WTC11 (cell line): ENCODE measurements at regions not wholly inside any gene's neighbourhood (a gene's known extent, or its start where the extent isn't known, plus 50 kb on each side); places are given as distances from the start of the nearest gene placed in this dataset.

Source experiments
- ATAC-seq: fragments of 200-7000 bp; cut with Tn5 transposase; 2 replicates; pipeline ENCODE4 v1.10.0; 2021; ENCODE audit warnings: mild to moderate bottlenecking, moderate library complexity
- CTCF ChIA-PET: fragments of 300-600 bp; sonication (Branson Sonifier 250); formaldehyde crosslinking; loops from one replicate; lab custom pipeline; 2021; ENCODE audit warnings: antibody characterized with exemption; lab: Charles Lee
- POLR2A ChIA-PET: fragments of 350-600 bp; sonication (Branson Sonifier 250); formaldehyde crosslinking; loops from one replicate; lab custom pipeline; 2021; ENCODE audit warnings: antibody characterized with exemption; lab: Charles Lee
- DNase-seq: peaks from one replicate; pipeline ENCODE4 v3.0.0; 2021; ENCODE audit warnings: low spot score
- H3K27ac Mint-ChIP-seq: 2 replicates; pipeline ENCODE4 v1.8.0; 2021; ENCODE audit warnings: mixed read lengths
- H3K27me3 Mint-ChIP-seq: 2 replicates; pipeline ENCODE4 v1.8.0; 2021; ENCODE audit warnings: low read depth, mild to moderate bottlenecking, moderate library complexity, mixed read lengths
- H3K36me3 Mint-ChIP-seq: 2 replicates; pipeline ENCODE4 v1.8.0; 2021; ENCODE audit warnings: mixed read lengths
- H3K4me1 Mint-ChIP-seq: 2 replicates; pipeline ENCODE4 v1.8.0; 2022; ENCODE audit warnings: mixed read lengths
- H3K4me3 Mint-ChIP-seq: 2 replicates; pipeline ENCODE4 v1.8.0; 2021; ENCODE audit warnings: mild to moderate bottlenecking, moderate library complexity, mixed read lengths
- H3K9me3 Mint-ChIP-seq: 2 replicates; pipeline ENCODE4 v1.8.0; 2021; ENCODE audit warnings: mixed read lengths
- CREM ChIP-seq: sonication (generic); formaldehyde crosslinking; IDR thresholded peaks from 2 replicates; pipeline ENCODE4 v1.8.1; 2022; ENCODE audit warnings: mild to moderate bottlenecking, missing genetic modification reagents, moderate library complexity
- ELF4 ChIP-seq: sonication (generic); formaldehyde crosslinking; IDR thresholded peaks from 2 replicates; pipeline ENCODE4 v1.8.1; 2022; ENCODE audit warnings: low read depth, mild to moderate bottlenecking, moderate library complexity, missing genetic modification reagents
- ESRRA ChIP-seq: sonication (generic); formaldehyde crosslinking; IDR thresholded peaks from 2 replicates; pipeline ENCODE4 v1.8.1; 2022; ENCODE audit warnings: mild to moderate bottlenecking, missing genetic modification reagents, borderline replicate concordance
- FOXJ3 ChIP-seq: sonication (generic); formaldehyde crosslinking; IDR thresholded peaks from 2 replicates; pipeline ENCODE4 v1.9.0; 2021; ENCODE audit warnings: missing genetic modification reagents, mild to moderate bottlenecking, borderline replicate concordance
- FOXP1 ChIP-seq: sonication (generic); formaldehyde crosslinking; IDR thresholded peaks from 2 replicates; pipeline ENCODE4 v1.8.0; 2022; ENCODE audit warnings: missing genetic modification reagents, mild to moderate bottlenecking, moderate library complexity, borderline replicate concordance
- GABPB1 ChIP-seq: sonication (generic); formaldehyde crosslinking; IDR thresholded peaks from 2 replicates; pipeline ENCODE4 v1.8.1; 2023; ENCODE audit warnings: mild to moderate bottlenecking, missing genetic modification reagents
- JUN ChIP-seq: sonication (generic); formaldehyde crosslinking; IDR thresholded peaks from 2 replicates; pipeline ENCODE4 v1.8.0; 2023; ENCODE audit warnings: mild to moderate bottlenecking, missing genetic modification reagents
- NFATC4 ChIP-seq: fragments of 250-450 bp; sonication (Bioruptor Pico); IDR thresholded peaks from 2 replicates; pipeline ENCODE4 v1.9.0; 2021; ENCODE audit warnings: mild to moderate bottlenecking
- NFE2L1 ChIP-seq: sonication (generic); formaldehyde crosslinking; IDR thresholded peaks from 2 replicates; pipeline ENCODE4 v1.8.1; 2023; ENCODE audit warnings: missing genetic modification reagents
- NR2C2 ChIP-seq: sonication (generic); formaldehyde crosslinking; IDR thresholded peaks from 2 replicates; pipeline ENCODE4 v1.8.0; 2022; ENCODE audit warnings: mild to moderate bottlenecking, missing genetic modification reagents
- PRRX2 ChIP-seq: fragments of 250-450 bp; sonication (Bioruptor Pico); IDR thresholded peaks from 2 replicates; pipeline ENCODE4 v1.8.0; 2021; ENCODE audit warnings: mild to moderate bottlenecking
- TEAD1 ChIP-seq: sonication (generic); formaldehyde crosslinking; IDR thresholded peaks from 2 replicates; pipeline ENCODE4 v1.8.0; 2022; ENCODE audit warnings: mild to moderate bottlenecking, missing genetic modification reagents
- TEAD4 ChIP-seq: sonication (generic); formaldehyde crosslinking; IDR thresholded peaks from 2 replicates; pipeline ENCODE4 v1.8.0; 2022; ENCODE audit warnings: mild to moderate bottlenecking, missing genetic modification reagents
- TP53 ChIP-seq: sonication (generic); formaldehyde crosslinking; IDR thresholded peaks from 2 replicates; pipeline ENCODE4 v1.8.1; 2023; ENCODE audit warnings: mild to moderate bottlenecking, missing genetic modification reagents
- ZBTB21 ChIP-seq: sonication (generic); formaldehyde crosslinking; IDR thresholded peaks from 2 replicates; pipeline ENCODE4 v1.8.1; 2023; ENCODE audit warnings: mild to moderate bottlenecking, missing genetic modification reagents, borderline replicate concordance
- ZNF138 ChIP-seq: sonication (generic); formaldehyde crosslinking; conservative IDR thresholded peaks from 2 replicates; pipeline ENCODE4 v1.8.1; 2022; ENCODE audit warnings: mild to moderate bottlenecking, moderate library complexity, missing genetic modification reagents
- TF ChIP-seq, protein P1 (sequence below): sonication (generic); formaldehyde crosslinking; IDR thresholded peaks from 2 replicates; pipeline ENCODE4 v1.8.0; 2022; ENCODE audit warnings: mild to moderate bottlenecking, missing genetic modification reagents
- TF ChIP-seq, protein P2 (sequence below): sonication (generic); formaldehyde crosslinking; IDR thresholded peaks from 2 replicates; pipeline ENCODE4 v1.8.1; 2023; ENCODE audit warnings: mild to moderate bottlenecking, missing genetic modification reagents
- TF ChIP-seq, protein P3 (sequence below): fragments of 250-450 bp; sonication (Bioruptor Pico); IDR thresholded peaks from 2 replicates; pipeline ENCODE4 v1.8.0; 2021; ENCODE audit warnings: mild to moderate bottlenecking
- TF ChIP-seq, protein P4 (sequence below): sonication (generic); formaldehyde crosslinking; IDR thresholded peaks from 2 replicates; pipeline ENCODE4 v1.8.1; 2022; ENCODE audit warnings: mild to moderate bottlenecking, moderate library complexity, missing genetic modification reagents
- TF ChIP-seq, protein P5 (sequence below): sonication (generic); formaldehyde crosslinking; IDR thresholded peaks from 2 replicates; pipeline ENCODE4 v1.8.0; 2022; ENCODE audit warnings: mild to moderate bottlenecking, missing genetic modification reagents
- TF ChIP-seq, protein P6 (sequence below): fragments of 250-450 bp; sonication (Bioruptor Pico); conservative IDR thresholded peaks from 2 replicates; pipeline ENCODE4 v1.9.0; 2021; ENCODE audit warnings: mild to moderate bottlenecking

DNA sequence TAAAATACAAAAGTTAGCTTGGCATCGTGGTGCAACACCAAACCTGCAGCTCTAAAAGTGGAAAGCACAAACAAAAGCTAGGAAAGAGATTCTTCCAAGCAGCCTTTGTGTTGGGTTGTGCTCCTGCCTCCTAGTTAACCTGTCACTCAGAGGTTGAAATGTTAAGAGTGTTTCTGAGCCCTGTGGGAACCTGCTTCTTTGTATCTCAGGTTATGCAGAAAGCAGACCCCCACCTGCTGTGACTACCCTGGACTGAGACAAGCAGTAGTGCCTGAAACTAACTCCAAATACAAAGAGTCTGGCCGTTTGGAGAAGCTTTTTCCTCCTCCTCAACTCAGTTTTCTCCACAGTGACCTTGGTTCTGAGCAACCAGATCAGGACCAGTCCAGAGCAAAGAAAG, 158.4 kb upstream of the CSNK1A1L start (continued):
- TF ChIP-seq ZNF138 (CRISPR knock-in tag) (no peak), ELF4 (no peak), TEAD4 (no peak)
- TF ChIP-seq, protein P1, sequence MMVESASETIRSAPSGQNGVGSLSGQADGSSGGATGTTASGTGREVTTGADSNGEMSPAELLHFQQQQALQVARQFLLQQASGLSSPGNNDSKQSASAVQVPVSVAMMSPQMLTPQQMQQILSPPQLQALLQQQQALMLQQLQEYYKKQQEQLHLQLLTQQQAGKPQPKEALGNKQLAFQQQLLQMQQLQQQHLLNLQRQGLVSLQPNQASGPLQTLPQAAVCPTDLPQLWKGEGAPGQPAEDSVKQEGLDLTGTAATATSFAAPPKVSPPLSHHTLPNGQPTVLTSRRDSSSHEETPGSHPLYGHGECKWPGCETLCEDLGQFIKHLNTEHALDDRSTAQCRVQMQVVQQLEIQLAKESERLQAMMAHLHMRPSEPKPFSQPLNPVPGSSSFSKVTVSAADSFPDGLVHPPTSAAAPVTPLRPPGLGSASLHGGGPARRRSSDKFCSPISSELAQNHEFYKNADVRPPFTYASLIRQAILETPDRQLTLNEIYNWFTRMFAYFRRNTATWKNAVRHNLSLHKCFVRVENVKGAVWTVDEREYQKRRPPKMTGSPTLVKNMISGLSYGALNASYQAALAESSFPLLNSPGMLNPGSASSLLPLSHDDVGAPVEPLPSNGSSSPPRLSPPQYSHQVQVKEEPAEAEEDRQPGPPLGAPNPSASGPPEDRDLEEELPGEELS (CRISPR knock-in tag) = no peak
- TF ChIP-seq, protein P2, sequence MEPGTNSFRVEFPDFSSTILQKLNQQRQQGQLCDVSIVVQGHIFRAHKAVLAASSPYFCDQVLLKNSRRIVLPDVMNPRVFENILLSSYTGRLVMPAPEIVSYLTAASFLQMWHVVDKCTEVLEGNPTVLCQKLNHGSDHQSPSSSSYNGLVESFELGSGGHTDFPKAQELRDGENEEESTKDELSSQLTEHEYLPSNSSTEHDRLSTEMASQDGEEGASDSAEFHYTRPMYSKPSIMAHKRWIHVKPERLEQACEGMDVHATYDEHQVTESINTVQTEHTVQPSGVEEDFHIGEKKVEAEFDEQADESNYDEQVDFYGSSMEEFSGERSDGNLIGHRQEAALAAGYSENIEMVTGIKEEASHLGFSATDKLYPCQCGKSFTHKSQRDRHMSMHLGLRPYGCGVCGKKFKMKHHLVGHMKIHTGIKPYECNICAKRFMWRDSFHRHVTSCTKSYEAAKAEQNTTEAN (CRISPR knock-in tag) = no peak
- TF ChIP-seq, protein P3, sequence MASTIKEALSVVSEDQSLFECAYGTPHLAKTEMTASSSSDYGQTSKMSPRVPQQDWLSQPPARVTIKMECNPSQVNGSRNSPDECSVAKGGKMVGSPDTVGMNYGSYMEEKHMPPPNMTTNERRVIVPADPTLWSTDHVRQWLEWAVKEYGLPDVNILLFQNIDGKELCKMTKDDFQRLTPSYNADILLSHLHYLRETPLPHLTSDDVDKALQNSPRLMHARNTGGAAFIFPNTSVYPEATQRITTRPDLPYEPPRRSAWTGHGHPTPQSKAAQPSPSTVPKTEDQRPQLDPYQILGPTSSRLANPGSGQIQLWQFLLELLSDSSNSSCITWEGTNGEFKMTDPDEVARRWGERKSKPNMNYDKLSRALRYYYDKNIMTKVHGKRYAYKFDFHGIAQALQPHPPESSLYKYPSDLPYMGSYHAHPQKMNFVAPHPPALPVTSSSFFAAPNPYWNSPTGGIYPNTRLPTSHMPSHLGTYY (CRISPR knock-in tag) = no peak

DNA sequence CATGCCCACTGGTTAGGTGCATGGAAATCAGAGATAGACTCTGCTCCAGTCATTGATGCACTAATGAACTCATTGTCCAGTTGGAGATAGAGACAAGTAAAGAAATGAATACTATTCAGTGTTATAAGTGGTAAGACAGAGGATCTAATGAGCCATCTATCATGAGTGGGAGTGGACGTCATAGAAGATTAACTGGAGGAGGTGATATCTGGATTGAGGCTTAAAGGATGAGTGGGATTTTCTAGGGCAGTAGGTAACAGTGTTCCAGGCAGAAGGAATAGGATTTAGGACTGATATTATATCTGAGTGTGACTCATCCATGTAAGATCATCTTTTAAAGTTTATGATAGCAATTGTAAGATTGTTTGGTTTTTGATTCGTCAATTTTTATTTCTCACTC, 152.2 kb upstream of the CSNK1A1L start:
- Mint-ChIP-seq H3K9me3 (peaks cover 31% of the 10 kb centered on the region), H3K27me3 (no peaks in the 10 kb centered on the region)
- ATAC-seq = no peak
- no peak for TF ChIP-seq GABPB1 (CRISPR knock-in tag)
- TF ChIP-seq, protein P4, sequence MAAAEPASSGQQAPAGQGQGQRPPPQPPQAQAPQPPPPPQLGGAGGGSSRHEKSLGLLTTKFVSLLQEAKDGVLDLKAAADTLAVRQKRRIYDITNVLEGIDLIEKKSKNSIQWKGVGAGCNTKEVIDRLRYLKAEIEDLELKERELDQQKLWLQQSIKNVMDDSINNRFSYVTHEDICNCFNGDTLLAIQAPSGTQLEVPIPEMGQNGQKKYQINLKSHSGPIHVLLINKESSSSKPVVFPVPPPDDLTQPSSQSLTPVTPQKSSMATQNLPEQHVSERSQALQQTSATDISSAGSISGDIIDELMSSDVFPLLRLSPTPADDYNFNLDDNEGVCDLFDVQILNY (CRISPR knock-in tag) = no peak
- no peak for TF ChIP-seq FOXP1 (CRISPR knock-in tag)
- TF ChIP-seq, protein P5, sequence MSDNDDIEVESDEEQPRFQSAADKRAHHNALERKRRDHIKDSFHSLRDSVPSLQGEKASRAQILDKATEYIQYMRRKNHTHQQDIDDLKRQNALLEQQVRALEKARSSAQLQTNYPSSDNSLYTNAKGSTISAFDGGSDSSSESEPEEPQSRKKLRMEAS = no peak
- TF ChIP-seq TEAD4 = no peak
- TF ChIP-seq JUN = no peak
- no peak for TF ChIP-seq PRRX2 (CRISPR knock-in tag)
- no peak for TF ChIP-seq FOXJ3 (CRISPR knock-in tag)
- TF ChIP-seq ZBTB21 = no peak
- no peak for TF ChIP-seq NFE2L1 (CRISPR knock-in tag)
- TF ChIP-seq, protein P6, sequence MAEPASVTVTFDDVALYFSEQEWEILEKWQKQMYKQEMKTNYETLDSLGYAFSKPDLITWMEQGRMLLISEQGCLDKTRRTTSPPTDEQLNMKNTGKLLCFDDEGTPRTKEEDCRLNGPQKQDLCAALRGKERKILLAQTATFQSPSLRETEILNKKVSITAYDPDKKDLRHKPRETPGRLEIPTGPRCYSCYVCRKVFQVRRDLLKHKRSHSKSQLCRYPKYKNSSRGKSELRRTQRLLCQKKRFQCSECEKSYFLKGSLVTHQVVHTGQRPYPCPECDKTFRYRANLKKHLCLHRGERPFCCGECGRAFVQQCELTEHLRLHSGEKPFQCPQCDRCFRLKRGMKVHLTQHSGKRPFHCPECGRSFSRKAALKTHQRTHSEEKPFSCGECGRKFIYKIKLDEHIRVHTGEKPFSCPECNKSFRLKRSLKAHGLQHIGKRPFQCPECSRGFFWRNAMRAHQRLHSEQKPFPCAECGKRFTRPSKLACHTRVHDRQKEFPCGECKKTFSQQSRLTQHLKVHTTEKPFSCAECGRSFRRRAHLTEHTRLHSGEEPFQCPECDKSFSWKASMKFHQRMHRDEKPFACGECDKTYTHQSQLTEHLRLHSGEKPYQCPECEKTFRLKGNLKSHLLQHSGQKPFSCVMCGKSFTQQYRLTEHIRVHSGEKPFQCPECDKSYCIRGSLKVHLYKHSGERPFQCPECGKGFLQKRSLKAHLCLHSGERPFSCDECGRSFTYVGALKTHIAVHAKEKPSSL (CRISPR knock-in tag) = no peak
- TF ChIP-seq CREM (CRISPR knock-in tag) = no peak
- no peak for TF ChIP-seq TEAD1 (CRISPR knock-in tag)
- TF ChIP-seq ESRRA (CRISPR knock-in tag) = no peak
- TF ChIP-seq NR2C2 (CRISPR knock-in tag) = no peak
- no peak for TF ChIP-seq NFATC4 (CRISPR knock-in tag)
- TF ChIP-seq TP53 (CRISPR knock-in tag) = no peak
- TF ChIP-seq, all 79 proteins: peak for 0
- H3K27ac Mint-ChIP-seq = no peak overlapping the region
- H3K36me3 Mint-ChIP-seq = peaks cover 23% of the 10 kb centered on the region
- no peak for DNase-seq
- H3K4me3 Mint-ChIP-seq = no peak overlapping the region
- ChIA-PET POLR2A (no interaction called here), CTCF (no interaction called here)
- no peaks in the 10 kb centered on the region for H3K4me1 Mint-ChIP-seq
